DND-41 (cell line): ENCODE measurements at regions not wholly inside any gene's neighbourhood (a gene's known extent, or its start where the extent isn't known, plus 50 kb on each side); places are given as distances from the start of the nearest gene placed in this dataset.

Experiments used
- EZH2 ChIP-seq: IDR thresholded peaks from 3 replicates; pipeline ENCODE4 v1.6.1; 2012; ENCODE audit warnings: borderline replicate concordance, low read depth, mild to moderate bottlenecking, moderate library complexity, low read length, inconsistent platforms; ENCODE audit not compliant: severe bottlenecking
- TF ChIP-seq, protein P1 (sequence below): IDR thresholded peaks from 2 replicates; pipeline ENCODE4 v1.5.1; 2012; ENCODE audit warnings: borderline replicate concordance, low read length, moderate library complexity, mild to moderate bottlenecking; ENCODE audit not compliant: poor library complexity, severe bottlenecking; ENCODE audit errors: extremely low read depth

DNA sequence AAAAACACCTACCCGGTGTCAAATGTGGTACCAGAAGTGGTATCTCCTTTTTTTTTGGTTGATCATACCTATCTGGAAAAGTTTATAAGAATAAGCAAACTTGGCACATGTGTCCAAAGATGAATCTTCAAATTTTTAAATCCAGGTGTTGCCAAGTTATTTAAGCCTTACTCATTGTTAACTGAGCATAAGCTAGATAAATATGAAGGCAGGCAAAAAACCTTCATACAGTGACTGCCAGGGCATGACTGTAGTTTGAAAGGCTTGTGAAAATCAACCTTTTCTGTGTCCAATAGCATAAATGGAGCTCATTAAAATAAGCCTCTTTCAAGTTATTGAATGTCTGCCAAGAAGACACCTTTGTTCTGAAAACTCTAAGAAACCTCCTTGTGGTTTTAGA is 699.2 kb downstream of the DOK5 start:
- TF ChIP-seq, protein P1, sequence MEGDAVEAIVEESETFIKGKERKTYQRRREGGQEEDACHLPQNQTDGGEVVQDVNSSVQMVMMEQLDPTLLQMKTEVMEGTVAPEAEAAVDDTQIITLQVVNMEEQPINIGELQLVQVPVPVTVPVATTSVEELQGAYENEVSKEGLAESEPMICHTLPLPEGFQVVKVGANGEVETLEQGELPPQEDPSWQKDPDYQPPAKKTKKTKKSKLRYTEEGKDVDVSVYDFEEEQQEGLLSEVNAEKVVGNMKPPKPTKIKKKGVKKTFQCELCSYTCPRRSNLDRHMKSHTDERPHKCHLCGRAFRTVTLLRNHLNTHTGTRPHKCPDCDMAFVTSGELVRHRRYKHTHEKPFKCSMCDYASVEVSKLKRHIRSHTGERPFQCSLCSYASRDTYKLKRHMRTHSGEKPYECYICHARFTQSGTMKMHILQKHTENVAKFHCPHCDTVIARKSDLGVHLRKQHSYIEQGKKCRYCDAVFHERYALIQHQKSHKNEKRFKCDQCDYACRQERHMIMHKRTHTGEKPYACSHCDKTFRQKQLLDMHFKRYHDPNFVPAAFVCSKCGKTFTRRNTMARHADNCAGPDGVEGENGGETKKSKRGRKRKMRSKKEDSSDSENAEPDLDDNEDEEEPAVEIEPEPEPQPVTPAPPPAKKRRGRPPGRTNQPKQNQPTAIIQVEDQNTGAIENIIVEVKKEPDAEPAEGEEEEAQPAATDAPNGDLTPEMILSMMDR: no peak
- no peak for TF ChIP-seq EZH2
